ENCODE measurements at regions not wholly inside any gene's neighbourhood (a gene's known extent, or its start where the extent isn't known, plus 50 kb on each side); places are given as distances from the start of the nearest gene placed in this dataset.

DNA sequence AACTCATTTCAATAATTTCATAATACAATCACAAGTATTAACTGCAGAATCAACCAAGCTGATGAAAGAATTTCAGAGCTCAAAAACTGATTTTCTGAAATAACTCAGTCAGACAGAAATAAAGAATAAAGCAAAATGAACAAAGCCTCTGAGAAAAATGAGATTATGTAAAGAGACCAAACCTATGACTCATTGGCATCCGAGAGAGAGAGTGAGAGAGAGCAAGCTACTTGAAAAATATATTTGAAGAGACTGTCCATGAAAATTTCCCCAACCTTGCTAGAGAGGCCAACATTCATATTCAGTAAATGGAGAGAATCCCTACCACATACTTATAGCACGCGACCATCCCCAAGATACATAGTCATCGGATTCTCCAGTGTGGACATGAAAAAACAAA, 1376.4 kb downstream of the CDH11 start:
- DNase-seq, result peak; percentile 37

DNA sequence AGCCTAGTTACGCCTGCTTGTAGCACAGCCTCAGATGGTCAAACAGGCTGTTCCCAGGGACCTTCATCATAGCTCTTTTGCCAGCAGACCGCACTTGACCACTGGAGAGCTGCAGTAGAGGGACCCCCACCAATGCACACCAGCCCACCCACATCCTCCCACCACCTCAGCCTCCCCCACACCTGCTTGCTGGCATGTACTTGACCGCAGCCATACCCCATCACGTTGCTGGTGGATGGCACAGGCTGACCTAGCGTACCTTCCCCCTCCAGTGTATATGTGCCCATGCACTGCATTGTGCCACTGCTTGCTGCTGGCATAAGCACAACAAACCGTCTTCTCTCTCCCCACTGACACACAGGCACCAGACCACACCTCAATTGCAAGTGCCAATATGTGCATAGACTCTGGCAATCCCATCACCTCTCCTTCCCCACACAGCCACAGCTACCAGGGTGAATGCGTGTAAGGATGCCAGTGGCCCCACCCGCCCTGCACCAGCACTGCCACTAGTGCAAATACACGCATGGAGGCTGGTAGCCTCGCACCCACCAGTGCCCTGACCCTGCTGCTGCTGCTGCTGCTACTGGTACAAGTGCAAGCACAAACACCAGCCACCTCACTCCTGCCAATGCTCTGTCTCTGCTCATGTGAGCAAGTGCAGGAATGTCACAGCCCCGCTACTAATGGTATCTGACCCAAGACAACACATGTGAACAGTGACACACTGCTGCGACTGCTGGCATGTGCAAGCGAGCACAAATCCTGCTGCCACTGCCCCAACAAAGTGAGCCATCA, 1377.6 kb downstream of the CDH11 start:
- DNase-seq, result no peak

DNA sequence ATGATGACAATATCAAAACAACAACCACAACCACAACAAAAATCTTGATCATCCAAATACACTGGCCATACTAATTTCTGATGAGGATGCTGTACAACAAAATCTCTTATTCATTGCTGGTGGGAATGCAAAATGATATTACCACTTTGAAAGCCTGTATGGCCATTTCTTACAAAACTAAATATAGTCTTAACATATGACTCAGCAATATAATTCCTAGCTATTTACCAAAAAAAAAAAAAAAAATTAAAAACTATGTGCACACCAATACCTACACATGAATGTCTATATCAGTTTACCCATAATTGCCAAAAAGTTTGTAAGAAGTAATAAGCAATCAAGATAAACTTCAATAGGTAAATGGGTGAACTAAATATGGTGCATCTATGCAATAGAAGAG, 1379.7 kb downstream of the CDH11 start:
- DNase-seq, result no peak

DNA sequence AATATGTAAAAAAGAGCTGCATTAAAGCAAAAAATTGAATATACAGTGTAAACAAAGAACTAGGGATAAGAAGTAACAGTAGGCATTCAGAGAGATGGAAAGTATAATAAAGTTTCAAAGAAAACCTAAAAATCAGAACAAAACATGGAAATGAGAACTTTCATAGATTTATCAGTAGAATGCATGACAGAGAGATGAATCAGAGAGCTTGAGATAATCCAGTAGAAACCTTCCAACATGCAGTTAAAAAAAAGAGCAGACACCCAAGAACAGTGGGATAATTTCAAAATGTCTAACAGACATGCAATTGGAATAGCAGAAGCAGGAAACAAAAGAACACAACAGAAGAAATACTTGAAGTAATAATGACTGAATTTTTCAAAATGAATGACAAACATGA, 1384.2 kb downstream of the CDH11 start:
- DNase-seq, result no peak

DNA sequence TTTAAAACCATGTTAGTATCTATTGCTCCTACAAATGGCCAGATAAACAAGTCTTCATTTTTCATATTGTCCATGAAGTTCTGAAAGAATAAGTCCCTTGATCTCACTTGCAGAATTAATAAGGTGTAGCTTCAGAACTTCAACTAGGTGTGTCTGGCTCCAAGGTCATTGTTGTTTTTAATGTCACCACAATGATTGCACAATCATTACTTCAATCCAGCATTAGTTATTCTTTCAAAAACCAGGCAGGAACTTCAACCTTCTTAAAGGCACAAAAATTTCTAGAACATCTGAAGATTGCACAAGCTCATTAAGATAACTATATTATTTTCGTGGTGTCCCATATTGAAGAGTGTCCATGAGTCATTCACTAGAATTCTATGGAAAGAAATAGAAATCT, 1386.4 kb downstream of the CDH11 start:
- DNase-seq, result no peak

DNA sequence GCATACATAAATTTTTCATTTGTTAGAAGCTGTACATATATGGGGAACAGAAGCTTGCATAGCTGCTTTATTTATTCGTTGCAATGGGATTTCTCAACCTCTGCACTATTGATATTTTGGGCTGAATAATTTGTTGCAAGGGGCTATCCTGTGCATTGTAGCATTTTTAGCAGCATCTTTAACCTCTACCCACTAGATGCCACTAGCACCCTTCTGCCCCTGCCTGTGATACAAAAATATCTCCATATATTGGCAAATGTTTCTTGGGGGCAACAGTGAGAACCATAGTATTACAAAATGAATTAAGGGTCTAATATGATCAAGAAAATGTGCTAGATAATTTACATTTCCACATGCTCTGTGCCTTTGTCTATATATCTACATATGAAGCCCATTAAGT, 1401.0 kb downstream of the CDH11 start:
- DNase-seq, result peak; percentile 4

DNA sequence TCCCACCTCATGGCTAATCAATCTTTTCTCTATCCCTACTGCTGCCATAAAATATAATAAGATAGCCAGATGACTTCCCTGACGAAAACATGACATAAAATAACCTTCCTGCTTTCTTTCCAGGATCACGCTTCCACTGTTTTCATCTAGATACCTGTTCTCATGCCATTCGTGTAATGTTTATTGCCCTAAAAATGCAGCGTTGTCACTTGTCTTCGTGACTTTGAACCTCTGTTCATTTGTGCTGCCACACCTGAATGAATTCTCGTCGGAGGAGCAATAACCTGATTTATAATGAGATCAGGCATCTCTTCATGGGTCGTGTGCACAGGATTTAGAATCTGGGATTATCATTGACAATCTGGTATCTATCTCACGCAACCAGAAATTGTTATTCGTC, 1401.9 kb downstream of the CDH11 start:
- DNase-seq, result no peak

DNA sequence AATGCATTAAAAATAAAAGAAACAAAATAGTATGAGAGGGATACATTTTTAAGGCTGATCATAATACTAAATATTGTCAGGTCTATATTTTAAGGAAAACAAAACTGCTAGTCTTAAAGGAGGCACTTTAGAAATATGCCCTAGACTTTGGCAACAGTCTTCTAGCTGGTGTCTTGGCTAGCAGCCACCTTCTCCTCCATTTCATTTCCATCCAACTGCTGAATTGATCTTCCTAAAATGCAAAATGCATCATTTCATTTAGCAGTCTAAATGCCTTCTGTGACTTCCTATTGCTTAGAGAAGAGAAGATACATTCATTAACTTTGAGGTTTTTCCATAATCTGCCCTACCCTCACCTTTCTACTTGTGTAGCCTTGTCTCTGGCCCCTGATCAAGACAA, 1404.1 kb downstream of the CDH11 start:
- no peak for DNase-seq

DNA sequence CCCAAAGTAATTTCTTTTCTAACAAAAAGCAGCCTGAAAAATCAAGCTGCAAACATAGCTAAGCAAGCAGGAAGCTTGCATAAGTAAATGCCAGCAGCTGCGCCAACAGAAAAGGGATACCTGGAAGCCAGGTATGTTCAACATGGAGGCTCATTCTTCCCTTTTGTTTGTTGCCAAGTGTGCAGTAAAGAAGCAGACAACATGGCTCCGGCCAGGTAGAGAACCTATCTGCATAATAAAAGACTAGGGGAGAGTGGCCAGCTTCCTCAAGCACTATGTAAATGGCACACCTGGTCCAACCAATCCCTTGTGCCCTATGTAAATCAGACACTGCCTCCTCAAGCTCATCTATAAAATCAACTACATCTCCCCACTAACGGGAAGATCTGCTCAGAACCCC, 1407.0 kb downstream of the CDH11 start:
- DNase-seq, result peak; percentile 80

DNA sequence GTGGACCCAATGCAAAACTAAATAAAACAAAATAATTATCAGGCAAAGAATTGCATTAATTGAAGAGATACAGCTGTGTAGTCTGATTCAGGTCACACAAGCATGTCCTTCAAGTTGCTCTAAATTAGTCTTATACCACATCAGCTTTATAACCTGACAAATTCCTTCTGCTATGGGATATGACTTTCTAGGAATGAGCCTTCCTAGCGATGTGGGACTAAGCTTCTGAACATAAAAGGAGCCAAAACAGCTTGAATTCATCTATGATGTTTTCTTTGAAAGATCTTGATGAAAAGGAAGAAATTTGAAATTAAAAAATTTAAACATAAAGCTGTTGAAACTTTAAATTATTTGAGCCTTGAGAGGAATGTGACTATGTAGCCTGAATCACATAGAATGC, 1409.1 kb downstream of the CDH11 start:
- DNase-seq, result no peak

DNA sequence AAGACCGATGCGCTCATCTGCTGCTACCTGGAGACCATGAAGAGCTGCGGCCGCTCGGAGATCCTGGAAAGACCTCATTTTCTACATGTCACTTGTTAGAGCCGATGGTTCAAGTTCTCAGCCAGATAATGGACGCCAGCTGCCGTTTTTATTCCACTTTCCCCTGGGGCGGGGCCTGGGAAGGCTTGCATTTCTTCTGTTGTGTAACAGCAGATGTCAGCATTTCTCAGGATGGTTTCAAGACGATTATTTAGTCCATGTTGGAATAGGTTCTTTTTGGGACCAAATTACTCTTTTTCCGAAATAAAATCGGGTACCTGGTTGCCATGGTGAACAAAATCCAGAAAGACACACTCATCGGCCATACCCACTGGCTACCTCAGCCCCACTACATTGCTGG, 1418.3 kb downstream of the CDH11 start:
- DNase-seq, result peak; percentile 77

DNA sequence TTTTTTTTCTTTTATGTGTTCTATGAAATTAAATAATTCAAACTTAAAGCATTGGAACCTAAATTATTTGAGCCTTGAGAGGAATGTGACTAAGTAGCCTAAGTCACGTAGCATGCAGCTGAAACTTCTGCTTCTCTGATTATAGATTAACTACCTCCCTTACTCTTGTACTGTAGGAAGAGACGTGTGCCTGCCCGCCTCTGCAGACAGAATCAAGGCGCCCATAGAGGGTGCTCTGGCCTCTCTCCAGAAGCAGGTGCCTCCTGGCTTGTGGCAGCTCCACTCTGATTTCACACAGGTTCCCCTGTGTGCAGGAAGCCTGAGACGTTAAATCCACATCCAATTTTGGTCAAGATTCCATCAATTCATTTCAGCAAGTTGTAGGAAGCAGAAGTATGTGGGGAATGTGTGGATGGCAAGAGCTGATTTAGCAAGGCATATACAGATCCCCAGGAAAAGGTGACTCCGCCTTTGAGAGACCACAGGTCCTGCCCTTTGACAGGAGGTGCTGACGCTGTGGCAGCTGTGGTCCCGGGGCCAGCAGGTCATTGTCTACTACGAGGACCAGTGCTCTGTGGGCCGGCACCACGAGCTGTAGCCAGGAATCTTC, 1418.8 kb downstream of the CDH11 start:
- DNase-seq, result peak; percentile 83

DNA sequence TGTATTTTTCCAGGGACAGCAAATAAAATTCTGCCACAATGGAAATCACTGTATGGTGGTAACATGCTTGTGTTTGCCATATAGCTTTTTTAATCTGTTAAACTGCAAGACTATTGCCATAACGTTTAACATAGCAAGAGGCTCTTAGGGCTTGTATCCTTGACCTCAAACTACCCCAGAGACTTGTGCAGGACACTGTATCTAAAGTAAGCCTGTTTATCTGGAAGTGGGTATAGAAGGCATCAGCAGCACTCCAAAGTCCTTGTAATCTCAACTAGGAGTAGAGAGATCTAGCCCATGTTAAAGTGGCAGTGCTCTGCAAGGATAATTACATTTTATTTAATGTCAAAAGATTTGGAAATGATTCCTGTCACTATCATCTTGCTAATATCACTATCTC, 1424.1 kb downstream of the CDH11 start:
- DNase-seq, result no peak

DNA sequence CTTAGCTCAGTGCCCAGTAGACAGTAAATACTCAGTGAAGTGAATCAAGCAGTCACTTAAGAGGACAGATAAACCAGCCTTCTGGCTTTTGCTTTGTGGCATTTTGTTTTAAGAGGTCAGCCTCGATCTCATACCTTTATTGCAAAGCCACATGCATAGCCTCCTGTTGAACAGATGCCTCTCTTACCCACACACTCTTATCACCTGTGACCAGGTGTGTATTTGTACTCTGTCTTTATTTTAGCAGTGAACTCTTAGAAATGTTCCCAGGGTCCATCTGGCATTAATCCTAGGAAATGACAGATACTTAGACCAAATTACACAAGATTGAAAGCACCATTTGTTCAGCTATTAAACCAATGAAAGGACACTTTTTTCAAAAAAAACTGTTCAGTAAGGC, 1426.5 kb downstream of the CDH11 start:
- DNase-seq, result peak; percentile 25

DNA sequence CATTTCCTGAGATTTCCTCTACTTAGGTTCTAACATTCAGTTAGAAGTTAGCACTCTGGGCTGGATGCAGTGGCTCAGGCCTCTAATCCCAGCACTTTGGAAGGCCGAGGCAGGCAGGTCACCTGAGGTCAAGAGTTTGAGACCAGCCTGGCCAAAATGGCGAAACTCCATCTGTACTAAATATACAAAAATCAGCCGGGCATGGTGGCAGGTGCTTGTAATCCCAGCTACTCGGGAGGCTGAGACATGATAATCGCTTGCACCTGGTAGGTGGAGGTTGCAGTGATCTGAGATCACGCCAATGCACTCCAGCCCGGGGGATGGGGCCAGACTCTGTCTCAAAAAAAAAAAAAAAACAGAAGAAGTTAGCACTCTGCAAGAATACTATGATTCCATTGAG, 1430.9 kb downstream of the CDH11 start:
- peak; percentile 81 for DNase-seq

DNA sequence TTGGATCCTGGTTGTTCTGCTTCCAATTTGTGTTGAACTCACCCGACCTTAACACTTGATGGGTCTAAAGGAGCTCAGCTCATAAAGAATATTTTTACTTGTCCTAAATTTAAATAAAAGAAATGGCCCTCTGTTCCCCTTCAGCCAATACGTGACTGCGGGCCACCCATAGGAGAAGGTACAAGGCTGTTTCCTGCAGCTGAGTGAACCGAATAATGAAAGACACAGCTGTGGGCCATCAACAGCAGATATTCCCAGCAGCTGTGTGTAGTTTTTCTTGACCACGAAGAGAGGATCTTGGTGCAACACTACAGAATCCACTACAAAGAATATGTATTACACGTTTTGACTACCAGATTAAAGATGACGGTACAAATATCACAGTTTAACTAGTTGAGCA, 1431.6 kb downstream of the CDH11 start:
- DNase-seq, result no peak

DNA sequence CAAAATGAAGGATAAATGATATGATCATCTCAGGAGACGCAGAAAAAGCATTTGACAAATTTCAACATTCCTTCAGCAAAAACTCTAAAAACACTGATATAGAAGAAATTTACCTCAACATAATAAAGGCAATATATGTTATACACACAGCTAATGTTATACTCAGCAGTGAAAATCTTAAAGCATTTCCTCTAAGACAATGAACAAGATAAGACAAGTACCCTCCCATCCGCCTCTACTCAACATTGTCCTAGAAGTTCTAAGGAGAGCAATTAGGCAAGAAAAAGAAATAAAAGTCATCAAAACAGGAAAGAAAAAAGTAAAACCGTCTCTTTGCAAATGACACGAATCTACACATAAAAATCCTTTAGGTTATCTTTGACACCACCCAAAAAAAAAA, 1432.8 kb downstream of the CDH11 start:
- no peak for DNase-seq

DNA sequence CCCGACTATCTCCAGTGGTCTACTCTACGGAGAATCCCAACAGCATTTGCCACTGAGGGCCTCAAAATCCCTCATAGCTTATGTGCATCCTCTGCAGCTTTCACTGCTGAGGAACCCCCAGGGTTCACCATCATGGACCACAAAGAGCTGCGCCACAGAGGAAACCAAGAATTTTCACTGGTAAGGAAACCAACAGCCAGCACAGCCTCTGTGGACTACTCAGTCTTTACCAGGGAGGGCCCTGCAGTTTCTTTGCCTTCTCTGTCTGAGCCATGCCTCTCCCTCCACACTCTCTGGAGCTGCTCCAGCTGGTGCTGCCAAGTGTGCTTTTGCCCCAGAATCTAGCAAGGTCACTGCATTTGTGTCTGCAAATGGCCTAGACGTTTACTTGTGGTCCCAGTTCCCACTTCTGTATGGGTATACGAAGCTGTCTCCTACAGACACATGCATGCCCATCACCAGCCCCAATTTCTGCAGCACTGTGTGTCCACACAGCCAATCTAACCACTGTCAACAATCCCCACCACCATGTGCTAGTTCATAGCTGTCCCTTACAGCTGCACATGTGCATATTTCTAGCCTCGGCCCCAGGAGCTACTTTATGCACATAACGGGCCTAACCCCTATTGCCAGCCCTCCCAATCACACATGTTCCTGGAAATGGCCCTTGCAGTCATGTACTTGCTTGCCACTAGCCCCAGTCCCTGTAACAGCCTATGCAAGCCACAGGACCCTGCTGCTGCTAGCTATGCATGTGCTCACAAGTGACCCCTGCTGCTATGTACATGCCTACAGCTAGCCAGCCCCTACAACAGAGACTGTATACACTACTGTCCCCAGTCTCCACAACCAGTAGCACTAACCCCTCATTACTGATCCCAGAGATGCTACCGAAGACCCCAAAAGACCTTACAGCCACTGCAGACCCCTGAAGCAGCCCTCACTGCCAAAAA, 1437.4 kb downstream of the CDH11 start:
- DNase-seq, result no peak

DNA sequence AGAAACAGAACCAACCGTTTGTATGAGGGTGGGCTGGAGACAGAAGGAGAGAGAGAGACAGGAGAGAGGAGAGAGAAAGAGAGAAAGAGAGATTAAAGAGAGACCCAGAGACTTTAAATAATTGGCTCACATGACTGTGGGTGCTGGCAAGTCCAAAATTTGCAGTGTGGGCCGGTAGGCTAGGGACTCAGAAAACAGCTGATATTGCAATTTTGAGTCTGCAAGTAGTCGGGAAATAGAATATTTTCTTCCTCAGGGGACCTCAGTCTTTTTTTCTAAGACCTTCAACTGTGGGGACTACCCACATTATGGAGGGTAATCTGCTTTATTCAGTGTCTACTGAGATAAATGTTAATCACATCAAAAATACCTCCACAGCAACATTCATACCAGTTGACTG, 1439.0 kb downstream of the CDH11 start:
- DNase-seq, result no peak

DNA sequence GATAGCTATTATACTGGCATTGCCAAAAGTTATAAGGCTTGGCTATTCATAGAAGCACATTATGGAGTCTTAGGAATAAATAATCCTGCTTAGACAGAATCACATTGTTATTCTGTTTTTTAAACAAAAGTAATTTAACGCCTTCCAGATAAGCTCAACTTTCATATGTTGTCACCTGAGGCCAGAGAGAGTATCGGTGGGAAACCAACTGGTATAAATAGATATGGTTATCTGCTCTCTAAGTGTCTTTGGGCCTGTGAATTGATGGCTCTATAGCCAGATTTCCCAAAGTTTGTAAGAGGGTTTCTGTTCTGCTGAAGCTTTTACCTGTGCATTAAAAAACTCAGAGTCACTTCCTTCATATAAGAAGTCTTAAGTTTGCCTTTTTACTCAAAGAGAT, 1449.4 kb downstream of the CDH11 start:
- no peak for DNase-seq

DNA sequence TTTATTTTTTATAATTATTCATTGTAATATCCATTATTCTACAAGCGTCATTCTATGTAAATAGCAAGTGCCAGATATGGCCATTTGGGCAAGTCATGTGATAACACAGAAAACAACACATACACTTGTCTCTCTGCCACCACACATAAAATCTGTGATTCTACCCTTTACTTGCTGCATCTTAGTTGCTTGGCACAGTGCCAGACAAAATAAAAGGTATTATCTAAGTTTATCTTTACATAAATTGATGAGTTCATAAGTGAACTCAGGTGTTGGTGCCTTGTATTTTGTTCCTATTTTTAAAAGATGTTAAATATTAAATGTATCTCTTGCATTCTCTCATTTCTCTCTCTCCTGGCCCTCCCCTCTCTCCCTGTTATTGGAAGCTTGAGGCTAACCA, 1458.7 kb downstream of the CDH11 start:
- no peak for DNase-seq

DNA sequence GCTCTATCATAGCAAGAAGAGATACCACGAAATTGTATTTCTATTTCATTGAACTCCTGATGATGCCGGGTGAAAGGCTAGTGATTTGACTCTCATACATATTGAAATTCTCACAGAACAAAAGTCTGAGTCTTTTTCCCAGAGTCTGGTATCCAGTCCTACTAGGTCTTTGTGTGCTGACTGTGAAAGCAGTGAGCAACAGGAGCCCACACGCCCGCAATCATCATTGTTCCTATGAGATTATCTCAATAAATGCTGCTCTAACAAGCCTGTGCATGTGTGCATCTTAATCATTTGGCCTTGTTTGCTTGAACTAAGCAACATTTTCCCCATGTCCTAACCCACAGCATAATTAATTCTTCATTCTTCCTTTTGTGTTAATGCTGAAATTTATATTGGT, 1466.0 kb downstream of the CDH11 start:
- no peak for DNase-seq

DNA sequence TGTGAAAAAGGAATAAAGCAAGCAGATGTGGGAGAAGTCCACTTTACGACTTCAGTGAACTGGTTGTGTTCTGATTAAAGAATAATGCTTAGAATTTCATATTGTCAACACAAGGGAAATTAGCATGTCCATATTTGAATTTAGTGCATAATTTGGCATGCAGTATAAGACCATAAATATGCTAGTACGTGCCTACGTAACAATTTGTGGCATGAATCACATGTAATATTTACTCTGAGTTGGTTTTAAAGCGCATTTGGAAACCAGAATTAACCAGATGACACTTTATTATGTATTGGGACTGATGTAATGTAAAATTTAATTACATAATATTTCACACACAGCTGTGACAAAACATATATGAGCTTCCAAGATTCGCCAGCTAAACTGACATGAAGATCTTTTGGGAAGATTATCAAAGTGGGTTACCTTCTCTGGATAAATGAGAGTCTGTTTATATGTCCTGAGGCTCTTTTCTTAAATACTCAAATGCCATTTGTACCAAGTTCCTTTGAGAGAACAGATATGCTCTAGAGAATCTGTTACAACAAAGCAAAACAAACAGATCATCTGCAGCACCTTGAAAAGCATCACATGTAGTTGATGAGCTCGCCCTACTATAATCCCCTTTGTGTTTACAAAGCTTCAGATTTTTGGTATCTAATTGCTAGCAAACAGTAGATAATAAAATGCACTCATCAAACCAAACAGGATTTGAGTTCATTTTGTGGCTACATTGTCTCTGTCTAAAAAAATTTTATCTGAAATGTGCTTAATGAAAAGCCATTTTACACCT, 1468.6 kb downstream of the CDH11 start:
- peak; percentile 36 for DNase-seq

Data from DMS53 (cell line).